MM.1S (cell line): ENCODE measurements at regions not wholly inside any gene's neighbourhood (a gene's known extent, or its start where the extent isn't known, plus 50 kb on each side); places are given as distances from the start of the nearest gene placed in this dataset.

Experiments used
- DNase-seq: peaks from one replicate; pipeline ENCODE4 v3.0.0-alpha.2; 2015
- H2AFZ ChIP-seq: fragments of 300-600 bp; sonication (generic); 2 replicates; pipeline ENCODE4 v1.6.0; 2016; ENCODE audit warnings: antibody characterized with exemption, low read length
- H3F3A ChIP-seq: fragments of 300-600 bp; sonication (generic); 2 replicates; pipeline ENCODE4 v1.6.1; 2016; ENCODE audit warnings: mild to moderate bottlenecking, antibody characterized with exemption, low read length, moderate library complexity, mixed read lengths; ENCODE audit not compliant: insufficient read depth
- H3K27ac ChIP-seq: fragments of 300-600 bp; sonication (generic); 2 replicates; pipeline ENCODE4 v1.5.1; 2016; ENCODE audit warnings: mild to moderate bottlenecking, low read length
- H3K27me3 ChIP-seq: fragments of 300-600 bp; sonication (generic); replicated peaks from 2 replicates; pipeline ENCODE4 v1.6.0; 2016; ENCODE audit warnings: low read length; ENCODE audit not compliant: insufficient read depth
- H3K36me3 ChIP-seq: fragments of 300-600 bp; sonication (generic); replicated peaks from 2 replicates; pipeline ENCODE4 v1.6.1; 2016; ENCODE audit warnings: mild to moderate bottlenecking, low read length, mixed read lengths; ENCODE audit not compliant: insufficient read depth
- H3K4me1 ChIP-seq: fragments of 300-600 bp; sonication (generic); 2 replicates; pipeline ENCODE4 v1.6.1; 2016; ENCODE audit warnings: low read length, mixed read lengths
- H3K4me2 ChIP-seq: fragments of 300-600 bp; sonication (generic); 2 replicates; pipeline ENCODE4 v1.6.0; 2016; ENCODE audit warnings: low read depth, low read length
- H3K4me3 ChIP-seq: fragments of 300-600 bp; sonication (generic); 2 replicates; pipeline ENCODE4 v1.5.1; 2016; ENCODE audit warnings: low read length, mixed read lengths
- H3K79me2 ChIP-seq: fragments of 300-600 bp; sonication (generic); 2 replicates; pipeline ENCODE4 v1.6.1; 2016; ENCODE audit warnings: mixed run types, low read length, mixed read lengths
- H3K9ac ChIP-seq: fragments of 300-600 bp; sonication (generic); 2 replicates; pipeline ENCODE4 v1.6.1; 2016; ENCODE audit warnings: low read length, mixed read lengths
- H3K9me2 ChIP-seq: fragments of 300-600 bp; sonication (generic); replicated peaks from 2 replicates; pipeline ENCODE4 v1.6.1; 2016; ENCODE audit warnings: mild to moderate bottlenecking, low read length, mixed read lengths; ENCODE audit not compliant: insufficient read depth
- H3K9me3 ChIP-seq: fragments of 300-600 bp; sonication (generic); replicated peaks from 2 replicates; pipeline ENCODE4 v1.6.1; 2016; ENCODE audit warnings: mild to moderate bottlenecking, low read length, mixed read lengths; ENCODE audit not compliant: insufficient read depth
- H4K20me1 ChIP-seq: fragments of 300-600 bp; sonication (generic); 2 replicates; pipeline ENCODE4 v1.6.1; 2016; ENCODE audit warnings: mild to moderate bottlenecking, low read length, moderate library complexity, mixed read lengths; ENCODE audit not compliant: insufficient read depth
- CTCF ChIP-seq: fragments of 300-600 bp; sonication (generic); IDR thresholded peaks from 2 replicates; pipeline ENCODE4 v1.5.1; 2016; ENCODE audit warnings: antibody characterized with exemption, low read length, mixed read lengths
- EZH2 ChIP-seq: fragments of 300-600 bp; sonication (generic); optimal IDR thresholded peaks from 2 replicates; pipeline ENCODE3; 2017; ENCODE audit warnings: low read depth, mild to moderate bottlenecking, antibody characterized with exemption, low read length, mixed read lengths
- EZH2phosphoT487 ChIP-seq: fragments of 300-600 bp; sonication (generic); IDR thresholded peaks from 2 replicates; pipeline ENCODE4 v1.6.1; 2018; ENCODE audit warnings: antibody characterized with exemption, low read length

GRCh38 chr11:13094930-13095687 is 86.0 kb downstream of the RASSF10 start:
- TF ChIP-seq EZH2phosphoT487 (no peak), EZH2 (no peak), CTCF (no peak)
- H3K27ac ChIP-seq, result no peak overlapping the region
- no peak overlapping the region for H3K4me2 ChIP-seq
- H2AFZ ChIP-seq, result no peak overlapping the region
- no peaks in the 10 kb centered on the region for H4K20me1 ChIP-seq
- H3K4me3 ChIP-seq, result no peak overlapping the region
- H3K36me3 ChIP-seq, result no peaks in the 10 kb centered on the region
- no peaks in the 10 kb centered on the region for H3K27me3 ChIP-seq
- H3F3A ChIP-seq, result no peaks in the 10 kb centered on the region
- H3K9me2 ChIP-seq, result 0 out of 2 replicates have a peak, but pooled peaks cover 3% of the 10 kb centered on the region
- H3K79me2 ChIP-seq, result no peaks in the 10 kb centered on the region
- peaks cover 10% of the 10 kb centered on the region for H3K4me1 ChIP-seq
- no peak for DNase-seq
- H3K9ac ChIP-seq, result no peak overlapping the region
- H3K9me3 ChIP-seq, result no peaks in the 10 kb centered on the region

GRCh38 chr11:13098063-13098462 is 88.9 kb downstream of the RASSF10 start:
- Histone ChIP-seq H3K9me3 (no peaks in the 10 kb centered on the region), H3K9ac (no peak overlapping the region), H3K79me2 (no peaks in the 10 kb centered on the region), H4K20me1 (no peaks in the 10 kb centered on the region), H3K9me2 (0 out of 2 replicates have a peak, but pooled peaks cover 3% of the 10 kb centered on the region), H3K4me1 (no peaks in the 10 kb centered on the region), H3K4me3 (no peak overlapping the region), H3K4me2 (no peak overlapping the region), H3K27ac (no peak overlapping the region), H3K36me3 (no peaks in the 10 kb centered on the region), H2AFZ (no peak overlapping the region), H3F3A (no peaks in the 10 kb centered on the region), H3K27me3 (no peaks in the 10 kb centered on the region)
- TF ChIP-seq CTCF (no peak), EZH2phosphoT487 (no peak), EZH2 (no peak)
- no peak for DNase-seq

- no peak overlapping the region for H2AFZ ChIP-seq
- H3K9me3 ChIP-seq, result no peaks in the 10 kb centered on the region
- TF ChIP-seq EZH2phosphoT487 (no peak), EZH2 (no peak), CTCF (no peak)
- H3K79me2 ChIP-seq, result no peaks in the 10 kb centered on the region
- no peak overlapping the region for H3K4me2 ChIP-seq
- no peak for DNase-seq
- H4K20me1 ChIP-seq, result no peaks in the 10 kb centered on the region
- no peaks in the 10 kb centered on the region for H3K27me3 ChIP-seq
- no peak overlapping the region for H3K27ac ChIP-seq
- no peak overlapping the region for H3K4me3 ChIP-seq
- H3K9me2 ChIP-seq, result 0 out of 2 replicates have a peak, but pooled peaks cover 3% of the 10 kb centered on the region
- no peak overlapping the region for H3K9ac ChIP-seq
- H3K4me1 ChIP-seq, result no peaks in the 10 kb centered on the region
- H3F3A ChIP-seq, result no peaks in the 10 kb centered on the region
- no peaks in the 10 kb centered on the region for H3K36me3 ChIP-seq
Measured at GRCh38 chr11:13098616-13099289, 89.6 kb downstream of the RASSF10 start.
